Colonic mucosa (tissue), 4 donors: ENCODE measurements at regions not wholly inside any gene's neighbourhood (a gene's known extent, or its start where the extent isn't known, plus 50 kb on each side); places are given as distances from the start of the nearest gene placed in this dataset.

Experiments used
- DNase-seq: peaks from one replicate; pipeline ENCODE4 v3.0.0-alpha.2; 2020
- H3K27ac ChIP-seq: fragments of 200-600 bp; one replicate; pipeline ENCODE4 v1.8.0; 2021
- H3K27me3 ChIP-seq: fragments of 200-600 bp; one replicate; pipeline ENCODE4 v1.8.0; 2021
- H3K36me3 ChIP-seq: fragments of 200-600 bp; one replicate; pipeline ENCODE4 v1.8.0; 2021
- H3K4me1 ChIP-seq: fragments of 200-600 bp; one replicate; pipeline ENCODE4 v1.8.0; 2021; ENCODE audit warnings: mild to moderate bottlenecking
- H3K4me3 ChIP-seq: fragments of 200-600 bp; one replicate; pipeline ENCODE4 v1.8.0; 2021
- H3K9ac ChIP-seq, 2 donors: one replicate each; pipeline ENCODE4 v1.7.0; 2013; ENCODE audit warnings: control low read depth in 2 of 2, low read depth in 2 of 2, low read length in 2 of 2
- H3K9me3 ChIP-seq: fragments of 200-600 bp; one replicate; pipeline ENCODE4 v1.8.0; 2021
- CTCF ChIP-seq: fragments of 200-600 bp; IDR thresholded peaks from one replicate; pipeline ENCODE4 v1.8.0; 2022; ENCODE audit warnings: antibody characterized with exemption, mild to moderate bottlenecking
- intact Hi-C: fragments of 100-400 bp; cut with DNase I; formaldehyde crosslinking; loops from one replicate; pipeline ENCODE4 v1.14.1; 2022
- donor health status: healthy.
- donor health status: DM: no; HTN: no; CAD: no.
- donor health status: DM: no; HTN: no; CAD: no.

DNA sequence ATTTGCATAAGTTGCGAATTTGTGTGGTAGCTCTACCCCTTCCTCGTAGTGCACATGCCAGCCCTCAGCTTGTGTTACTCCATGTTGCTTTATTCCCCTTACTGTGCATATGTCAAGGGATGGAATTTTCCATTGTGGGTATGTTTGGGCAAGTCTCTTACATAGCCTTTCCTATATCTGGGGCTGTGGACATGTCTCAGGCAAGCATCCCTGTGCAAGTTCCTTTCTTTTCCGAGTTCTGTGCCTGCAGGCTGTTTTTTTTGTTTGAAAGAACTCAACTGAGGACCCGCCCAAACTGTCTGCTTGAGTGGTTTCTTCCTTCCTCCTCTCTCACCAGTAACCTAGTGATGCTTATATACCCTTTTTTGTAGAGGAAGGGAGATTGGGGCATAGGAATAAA, 1739.1 kb upstream of the PIK3C3 start:
- Histone ChIP-seq H3K36me3 (no peaks in the 10 kb centered on the region), H3K4me1 (no peaks in the 10 kb centered on the region), H3K9ac (no peak overlapping the region), H3K4me3 (no peak overlapping the region), H3K27ac (no peak overlapping the region), H3K27me3 (no peaks in the 10 kb centered on the region), H3K9me3 (no peaks in the 10 kb centered on the region)
- TF ChIP-seq CTCF: no peak
- no peak for DNase-seq
- intact Hi-C loops: no loop called here

DNA sequence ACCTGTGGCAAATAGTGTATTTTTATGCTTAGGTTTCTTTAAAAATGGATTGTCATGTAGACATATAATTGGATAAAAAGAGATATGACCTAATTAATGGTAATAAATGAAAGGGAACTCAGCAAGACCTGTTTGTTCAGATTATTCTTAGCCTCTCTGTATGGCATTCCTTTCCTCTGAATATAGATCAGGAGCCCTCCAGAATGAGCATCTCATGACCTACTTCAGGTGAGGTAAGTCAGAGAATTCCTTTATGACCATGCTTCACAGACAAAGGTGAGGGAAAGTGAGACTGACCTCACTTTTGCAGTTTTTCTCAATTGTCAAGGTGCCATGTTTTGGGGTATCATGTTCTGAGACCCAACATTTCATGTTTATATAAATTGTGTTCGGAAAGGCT, 1744.3 kb upstream of the PIK3C3 start:
- no peak overlapping the region for H3K9ac ChIP-seq
- intact Hi-C loops: no loop called here
- no peak overlapping the region for H3K27ac ChIP-seq
- H3K27me3 ChIP-seq: no peaks in the 10 kb centered on the region
- H3K36me3 ChIP-seq: no peaks in the 10 kb centered on the region
- H3K9me3 ChIP-seq: no peaks in the 10 kb centered on the region
- TF ChIP-seq CTCF: no peak
- DNase-seq: no peak
- no peak overlapping the region for H3K4me3 ChIP-seq
- no peaks in the 10 kb centered on the region for H3K4me1 ChIP-seq

DNA sequence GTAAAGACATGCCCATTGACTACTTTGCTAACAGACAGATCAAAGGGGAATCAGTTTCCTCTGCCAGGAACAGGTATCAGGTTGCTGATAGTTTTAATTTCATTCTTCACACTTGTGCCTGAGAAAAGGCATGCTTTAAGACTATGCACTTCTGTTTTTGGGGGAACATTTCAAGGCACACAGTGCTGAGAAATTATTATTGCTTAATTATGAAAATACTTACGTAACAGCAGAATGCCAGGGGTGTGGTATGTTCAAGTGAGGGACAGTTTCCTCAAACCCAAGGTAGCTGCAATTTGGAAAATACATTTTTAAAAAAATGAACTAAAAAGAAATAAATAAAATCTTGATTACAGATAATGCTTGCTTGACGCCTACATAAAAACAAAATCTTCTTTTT, 1746.1 kb upstream of the PIK3C3 start:
- no peak overlapping the region for H3K27ac ChIP-seq
- intact Hi-C loops: no loop called here
- H3K36me3 ChIP-seq: no peaks in the 10 kb centered on the region
- no peak for DNase-seq
- no peaks in the 10 kb centered on the region for H3K4me1 ChIP-seq
- no peak overlapping the region for H3K9ac ChIP-seq
- H3K27me3 ChIP-seq: no peaks in the 10 kb centered on the region
- no peak overlapping the region for H3K4me3 ChIP-seq
- no peaks in the 10 kb centered on the region for H3K9me3 ChIP-seq
- TF ChIP-seq CTCF: no peak

GRCh38 chr18:40197711-40198110, 1757.3 kb upstream of the PIK3C3 start:
- Histone ChIP-seq H3K9me3 (no peaks in the 10 kb centered on the region), H3K4me3 (no peak overlapping the region), H3K9ac (no peak overlapping the region), H3K36me3 (no peaks in the 10 kb centered on the region), H3K4me1 (no peaks in the 10 kb centered on the region), H3K27ac (no peak overlapping the region), H3K27me3 (no peaks in the 10 kb centered on the region)
- no peak for TF ChIP-seq CTCF
- DNase-seq: no peak
- intact Hi-C loops: no loop called here

DNA sequence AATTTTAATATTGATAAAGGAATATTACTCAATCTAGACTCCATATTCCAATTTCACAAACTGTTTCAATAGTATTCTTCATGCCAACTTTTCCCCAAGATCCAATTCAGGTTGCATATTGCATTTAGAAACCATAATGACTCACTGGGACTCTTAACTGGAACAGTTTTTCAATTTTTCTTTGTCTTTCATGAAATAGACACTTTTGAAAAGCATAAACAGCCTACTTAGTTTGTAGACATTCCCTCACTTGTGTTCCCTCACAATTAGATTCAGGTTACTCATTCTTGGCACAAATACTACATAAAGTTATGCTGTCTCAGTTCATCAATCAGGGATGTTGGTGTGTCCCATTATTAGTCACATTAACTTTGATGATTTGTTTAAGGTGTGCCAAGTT, 1768.4 kb upstream of the PIK3C3 start:
- Histone ChIP-seq H3K9ac (no peak overlapping the region), H3K9me3 (no peaks in the 10 kb centered on the region), H3K4me3 (no peak overlapping the region), H3K27ac (no peak overlapping the region), H3K27me3 (no peaks in the 10 kb centered on the region), H3K36me3 (no peaks in the 10 kb centered on the region), H3K4me1 (no peaks in the 10 kb centered on the region)
- no peak for TF ChIP-seq CTCF
- intact Hi-C loops: no loop called here
- no peak for DNase-seq
